CD4-positive, CD25-positive, alpha-beta regulatory T cell (primary cell): ENCODE measurements at regions not wholly inside any gene's neighbourhood (a gene's known extent, or its start where the extent isn't known, plus 50 kb on each side); places are given as distances from the start of the nearest gene placed in this dataset.

ENCODE experiments used
- ATAC-seq, 2 donors: fragments of 150-1000 bp; cut with Tn5 transposase; one replicate each; pipeline ENCODE4 v1.10.0; 2021; ENCODE audit warnings: low read depth in 2 of 2, moderate number of reproducible peaks in 2 of 2, moderate library complexity in 1 of 2
- DNase-seq, 3 donors: peaks; one replicate each; pipeline versions ENCODE4 v3.0.0 to v3.0.0-alpha.2; 2012 to 2022; ENCODE audit warnings: mixed read lengths in 1 of 3
- H3K27ac ChIP-seq: one replicate; pipeline ENCODE4 v1.7.0; 2013; ENCODE audit warnings: mild to moderate bottlenecking, low read length; ENCODE audit not compliant: insufficient read depth, poor library complexity, severe bottlenecking
- H3K27me3 ChIP-seq: one replicate; pipeline ENCODE4 v1.7.0; 2013; ENCODE audit warnings: low read length; ENCODE audit not compliant: control insufficient read depth, insufficient read depth
- H3K36me3 ChIP-seq: one replicate; pipeline ENCODE4 v1.7.0; 2013; ENCODE audit warnings: mild to moderate bottlenecking, low read length, moderate library complexity; ENCODE audit not compliant: control insufficient read depth, insufficient read depth
- H3K4me1 ChIP-seq: 2 replicates; pipeline ENCODE4 v1.7.0; 2013; ENCODE audit warnings: mild to moderate bottlenecking, low read length; ENCODE audit not compliant: insufficient read depth, control insufficient read depth, poor library complexity, severe bottlenecking
- H3K4me3 ChIP-seq: one replicate; pipeline ENCODE4 v1.7.0; 2013; ENCODE audit warnings: low read depth, mild to moderate bottlenecking, low read length, moderate library complexity
- H3K9me3 ChIP-seq, 2 experiments: 1 replicate in 1 of 2; 2 replicates in 1 of 2; pipeline ENCODE4 v1.7.0; 2013; ENCODE audit warnings: low read length in 2 of 2, mild to moderate bottlenecking in 1 of 2, moderate library complexity in 1 of 2; ENCODE audit not compliant: control insufficient read depth in 2 of 2
- H3K27ac Mint-ChIP-seq, 3 donors: one replicate each; pipeline ENCODE4 v1.8.0; 2020 to 2022; ENCODE audit warnings: mild to moderate bottlenecking in 3 of 3, mixed read lengths in 3 of 3, moderate library complexity in 2 of 3
- H3K27me3 Mint-ChIP-seq: one replicate; pipeline ENCODE4 v1.8.0; 2022; ENCODE audit warnings: mild to moderate bottlenecking, mixed read lengths
- H3K36me3 Mint-ChIP-seq: one replicate; pipeline ENCODE4 v1.8.0; 2020; ENCODE audit warnings: mixed read lengths
- H3K4me1 Mint-ChIP-seq, 4 donors: one replicate each; pipeline ENCODE4 v1.8.0; 2020 to 2022; ENCODE audit warnings: mixed read lengths in 4 of 4, mild to moderate bottlenecking in 1 of 4
- H3K4me3 Mint-ChIP-seq, 4 donors: one replicate each; pipeline ENCODE4 v1.8.0; 2020 to 2022; ENCODE audit warnings: mild to moderate bottlenecking in 4 of 4, mixed read lengths in 4 of 4, moderate library complexity in 3 of 4
- H3K9me3 Mint-ChIP-seq, 7 donors: one replicate each; pipeline ENCODE4 v1.8.0; 2020 to 2022; ENCODE audit warnings: mixed read lengths in 7 of 7, mild to moderate bottlenecking in 3 of 7, moderate library complexity in 2 of 7

DNA sequence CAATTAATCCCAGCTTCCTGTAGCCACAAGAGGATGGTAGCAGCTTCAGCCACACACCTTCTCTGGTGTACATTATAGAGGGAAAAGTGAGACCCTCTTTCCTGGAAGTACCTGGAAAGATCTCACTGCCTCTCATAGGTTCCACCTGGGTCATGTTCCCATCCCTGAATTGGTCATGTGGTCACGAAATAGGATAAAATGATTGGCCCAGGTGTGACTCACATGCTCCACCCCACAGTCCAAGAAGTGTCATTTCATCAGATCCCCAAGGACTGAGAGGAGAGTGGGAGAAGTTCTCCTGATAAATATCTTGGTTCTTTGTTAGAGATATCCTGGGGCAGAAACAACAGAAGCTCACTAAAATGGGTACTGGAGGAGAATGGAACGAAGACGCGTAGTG, 142.4 kb downstream of the QRSL1 start:
- Histone ChIP-seq H3K27ac (no peak overlapping the region), H3K36me3 (no peaks in the 10 kb centered on the region), H3K4me1 (no peaks in the 10 kb centered on the region), H3K27me3 (no peaks in the 10 kb centered on the region), H3K4me3 (no peak overlapping the region), H3K9me3 (peaks cover 5 to 9% of the 10 kb centered on the region in 2 experiments)
- Mint-ChIP-seq H3K27ac (no peak overlapping the region), H3K27me3 (peaks cover 4% of the 10 kb centered on the region), H3K4me3 (no peak overlapping the region), H3K4me1 (no peaks in the 10 kb centered on the region), H3K36me3 (no peaks in the 10 kb centered on the region), H3K9me3 (peaks cover 0 to 17% (median 4%) of the 10 kb centered on the region in 7 donors)
- DNase-seq (no peak), ATAC-seq (no peak)

DNA sequence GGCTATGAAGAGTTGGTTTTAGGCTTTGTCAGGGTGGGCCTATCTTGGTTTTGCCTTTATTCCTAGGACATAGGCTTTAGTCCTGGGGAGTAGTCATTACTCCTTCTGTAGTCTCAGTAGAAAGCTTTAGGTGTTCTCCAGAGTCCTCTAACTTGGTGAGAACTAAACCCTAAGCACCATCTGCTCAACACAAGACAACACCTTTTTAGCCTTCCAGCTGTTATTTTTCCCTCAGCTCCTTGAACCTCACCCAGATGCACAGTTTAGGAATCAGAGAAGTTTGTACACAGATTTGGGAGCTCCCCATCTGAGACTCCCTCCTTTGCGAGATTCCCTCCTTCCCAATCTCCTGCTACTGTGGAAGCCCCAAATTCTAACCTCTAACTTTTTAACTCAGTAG, 141.3 kb downstream of the QRSL1 start:
- Histone ChIP-seq H3K9me3 (peaks cover 5 to 9% of the 10 kb centered on the region in 2 experiments), H3K27me3 (peaks cover 2% of the 10 kb centered on the region), H3K4me3 (no peak overlapping the region), H3K4me1 (no peaks in the 10 kb centered on the region), H3K27ac (no peak overlapping the region), H3K36me3 (no peaks in the 10 kb centered on the region)
- DNase-seq (no peak), ATAC-seq (no peak)
- Mint-ChIP-seq H3K27me3 (peaks cover 3% of the 10 kb centered on the region), H3K4me3 (no peak overlapping the region), H3K4me1 (no peaks in the 10 kb centered on the region), H3K27ac (no peak overlapping the region), H3K9me3 (peaks cover 0 to 17% (median 4%) of the 10 kb centered on the region in 7 donors), H3K36me3 (no peaks in the 10 kb centered on the region)

DNA sequence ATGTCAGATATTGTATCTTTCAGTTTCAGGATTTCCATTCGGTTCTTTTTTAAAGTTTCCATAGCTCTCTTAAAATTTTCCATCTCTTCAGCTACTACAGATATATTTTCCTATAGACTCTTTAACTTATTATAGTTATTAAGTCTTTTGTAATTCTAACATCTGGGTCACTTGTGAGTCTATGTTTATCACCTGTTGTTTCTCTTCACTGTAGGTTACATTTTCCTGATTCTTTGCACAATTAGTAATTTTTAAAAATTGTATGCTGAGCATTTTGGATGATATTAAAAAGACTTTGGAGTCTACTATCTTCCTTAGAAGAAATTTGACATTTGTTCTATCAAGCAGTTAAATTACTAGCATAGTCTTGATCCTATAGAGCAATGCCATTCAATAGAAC, 140.7 kb downstream of the QRSL1 start:
- no peaks in the 10 kb centered on the region for H3K27me3 Mint-ChIP-seq
- peaks cover 5 to 9% of the 10 kb centered on the region in 2 experiments for H3K9me3 ChIP-seq
- no peaks in the 10 kb centered on the region for H3K36me3 ChIP-seq
- ATAC-seq: no peak
- H3K4me1 Mint-ChIP-seq: no peaks in the 10 kb centered on the region
- H3K27me3 ChIP-seq: peaks cover 2% of the 10 kb centered on the region
- no peaks in the 10 kb centered on the region for H3K36me3 Mint-ChIP-seq
- peaks cover 0 to 17% (median 2%) of the 10 kb centered on the region in 7 donors for H3K9me3 Mint-ChIP-seq
- no peak overlapping the region for H3K27ac ChIP-seq
- no peaks in the 10 kb centered on the region for H3K4me1 ChIP-seq
- no peak overlapping the region for H3K4me3 ChIP-seq
- no peak for DNase-seq
- H3K4me3 Mint-ChIP-seq: no peak overlapping the region
- H3K27ac Mint-ChIP-seq: no peak overlapping the region

DNA sequence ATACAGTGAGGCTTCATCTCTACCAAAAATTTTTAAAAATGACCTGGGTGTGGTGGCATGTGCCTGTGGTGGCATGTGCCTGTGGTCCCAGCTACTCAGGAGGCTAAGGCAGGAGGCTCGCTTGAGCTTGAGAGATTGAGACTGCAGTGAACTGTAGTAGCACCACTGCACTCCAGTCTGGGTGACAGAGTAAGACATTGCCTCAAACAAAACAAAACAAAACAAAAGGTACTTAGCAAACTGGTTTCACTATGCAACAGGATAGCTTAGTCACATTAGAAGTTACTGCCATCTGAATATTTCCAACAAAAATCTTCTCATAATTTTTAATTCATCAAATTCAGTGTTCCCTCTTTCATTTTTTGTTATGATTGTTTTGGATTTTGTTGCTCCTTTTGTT, 137.9 kb downstream of the QRSL1 start:
- no peak for DNase-seq
- Mint-ChIP-seq H3K4me3 (no peak overlapping the region), H3K27ac (no peak overlapping the region), H3K4me1 (no peaks in the 10 kb centered on the region), H3K36me3 (no peaks in the 10 kb centered on the region), H3K27me3 (no peaks in the 10 kb centered on the region), H3K9me3 (peaks cover 0 to 15% (median 0%) of the 10 kb centered on the region in 7 donors)
- no peaks in the 10 kb centered on the region for H3K36me3 ChIP-seq
- no peak overlapping the region for H3K27ac ChIP-seq
- peaks cover 2% of the 10 kb centered on the region for H3K27me3 ChIP-seq
- H3K4me1 ChIP-seq: no peaks in the 10 kb centered on the region
- no peak for ATAC-seq
- H3K9me3 ChIP-seq: peaks cover 5 to 9% of the 10 kb centered on the region in 2 experiments
- no peak overlapping the region for H3K4me3 ChIP-seq

DNA sequence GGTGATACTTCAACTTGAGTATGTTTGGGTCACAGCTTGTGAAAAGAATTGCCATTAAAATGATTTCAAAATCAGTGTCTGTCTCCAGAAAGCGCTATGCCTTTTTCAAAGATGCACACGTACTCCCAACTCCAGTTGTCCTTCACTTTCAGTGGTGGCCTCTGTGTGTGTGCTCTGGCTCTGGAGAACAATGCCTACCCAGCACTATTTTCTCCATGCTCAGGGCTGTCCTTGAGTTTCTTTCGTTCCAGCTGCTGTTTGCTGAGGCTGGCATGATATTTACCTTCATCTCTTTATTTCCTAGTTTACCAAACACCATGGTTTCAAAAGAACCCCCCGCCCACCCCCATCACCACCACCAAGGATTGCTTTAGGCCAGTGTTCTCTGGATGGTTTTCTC, 136.8 kb downstream of the QRSL1 start:
- Histone ChIP-seq H3K27ac (no peak overlapping the region), H3K4me1 (no peaks in the 10 kb centered on the region), H3K9me3 (peaks cover 5 to 9% of the 10 kb centered on the region in 2 experiments), H3K36me3 (no peaks in the 10 kb centered on the region), H3K27me3 (peaks cover 2% of the 10 kb centered on the region), H3K4me3 (no peak overlapping the region)
- H3K9me3 Mint-ChIP-seq: peaks cover 0 to 12% (median 3%) of the 10 kb centered on the region in 7 donors
- no peak overlapping the region for H3K4me3 Mint-ChIP-seq
- no peak overlapping the region for H3K27ac Mint-ChIP-seq
- DNase-seq: no peak
- no peaks in the 10 kb centered on the region for H3K27me3 Mint-ChIP-seq
- H3K4me1 Mint-ChIP-seq: no peaks in the 10 kb centered on the region
- H3K36me3 Mint-ChIP-seq: no peaks in the 10 kb centered on the region
- no peak for ATAC-seq

DNA sequence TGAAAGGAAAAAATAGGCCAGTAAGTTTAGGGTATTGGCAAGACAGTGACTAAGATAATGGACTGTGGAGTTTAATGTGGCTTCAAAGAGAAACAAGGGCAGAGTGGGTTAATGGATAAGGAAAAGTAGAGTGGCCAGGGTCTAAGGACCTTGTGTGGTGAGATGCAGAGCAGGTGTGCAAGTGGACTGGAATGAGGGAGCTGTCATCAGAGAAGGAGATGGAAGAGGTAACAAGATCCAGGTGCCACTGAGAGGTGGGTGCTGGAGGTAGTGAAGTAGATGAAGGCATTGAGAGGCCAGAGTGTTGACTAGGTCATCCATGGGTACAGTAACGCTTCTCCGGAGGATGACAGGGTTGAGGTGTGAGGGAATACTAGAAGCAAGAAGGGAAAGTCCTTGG, 136.1 kb downstream of the QRSL1 start:
- H3K4me3 ChIP-seq: no peak overlapping the region
- Mint-ChIP-seq H3K36me3 (no peaks in the 10 kb centered on the region), H3K4me1 (no peaks in the 10 kb centered on the region), H3K27ac (no peak overlapping the region), H3K9me3 (peaks cover 0 to 6% (median 3%) of the 10 kb centered on the region in 7 donors), H3K4me3 (no peak overlapping the region), H3K27me3 (no peaks in the 10 kb centered on the region)
- H3K27me3 ChIP-seq: peaks cover 2% of the 10 kb centered on the region
- no peak overlapping the region for H3K27ac ChIP-seq
- no peaks in the 10 kb centered on the region for H3K4me1 ChIP-seq
- H3K9me3 ChIP-seq: peaks cover under 1 to 5% of the 10 kb centered on the region in 2 experiments
- DNase-seq (no peak), ATAC-seq (no peak)
- no peaks in the 10 kb centered on the region for H3K36me3 ChIP-seq

DNA sequence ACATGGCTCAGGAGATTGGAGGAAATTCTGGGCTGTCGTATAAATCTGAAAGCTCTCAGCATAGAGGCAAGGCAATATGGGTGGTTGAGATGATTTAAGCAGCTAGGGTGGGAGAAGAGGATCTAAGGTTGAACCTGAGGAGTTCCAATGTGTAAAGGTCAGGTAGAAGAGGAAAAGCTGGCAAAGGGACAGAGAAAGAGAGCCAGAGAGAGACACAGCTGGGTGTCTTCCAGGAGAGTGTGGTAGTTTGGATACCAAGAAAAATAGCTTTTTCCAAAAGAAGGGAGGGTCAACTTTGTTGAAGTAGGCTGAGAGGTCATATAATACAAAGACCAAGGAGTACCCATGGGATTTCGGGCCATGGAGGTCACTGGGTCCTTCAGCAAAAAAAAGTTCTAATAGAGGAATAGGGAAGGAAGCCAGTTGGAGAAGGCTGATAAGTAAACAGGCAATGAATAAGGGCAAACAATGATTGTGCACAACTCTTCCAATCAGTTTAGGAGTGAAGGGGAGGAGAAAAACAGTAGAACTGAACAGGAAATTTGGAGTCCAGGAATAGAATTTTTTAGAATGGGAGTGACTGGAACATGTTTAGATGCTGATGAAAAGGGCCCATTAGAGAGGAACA, 135.1 kb downstream of the QRSL1 start:
- Histone ChIP-seq H3K4me1 (no peaks in the 10 kb centered on the region), H3K36me3 (no peaks in the 10 kb centered on the region), H3K4me3 (no peak overlapping the region), H3K27ac (no peak overlapping the region), H3K9me3 (no peaks in the 10 kb centered on the region), H3K27me3 (peaks cover 2% of the 10 kb centered on the region)
- ATAC-seq (no peak), DNase-seq (no peak)
- Mint-ChIP-seq H3K27me3 (no peaks in the 10 kb centered on the region), H3K4me1 (no peaks in the 10 kb centered on the region), H3K9me3 (peaks cover 0 to 8% (median 2%) of the 10 kb centered on the region in 7 donors), H3K4me3 (no peak overlapping the region), H3K27ac (no peak overlapping the region), H3K36me3 (no peaks in the 10 kb centered on the region)

DNA sequence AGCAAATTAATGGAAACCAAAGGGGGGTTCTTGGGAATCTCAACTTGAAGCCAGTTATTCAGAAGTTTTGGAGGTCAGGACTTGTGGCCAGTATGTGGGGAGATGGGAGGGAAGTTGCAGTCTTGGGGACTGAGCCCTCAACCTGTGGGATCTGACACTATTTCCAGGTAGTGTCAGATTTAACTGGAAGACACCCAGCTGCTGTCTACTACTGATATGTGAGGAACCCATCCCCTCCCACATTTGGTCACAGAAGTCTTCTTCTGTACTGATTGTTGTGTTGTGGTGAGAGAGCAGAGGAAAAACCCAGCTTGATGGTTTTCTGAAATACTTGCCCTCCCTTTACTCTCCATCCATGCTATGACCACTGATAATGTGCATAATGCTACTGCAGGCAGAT, 134.0 kb downstream of the QRSL1 start:
- H3K27me3 Mint-ChIP-seq: no peaks in the 10 kb centered on the region
- no peaks in the 10 kb centered on the region for H3K4me1 Mint-ChIP-seq
- H3K4me1 ChIP-seq: no peaks in the 10 kb centered on the region
- DNase-seq (no peak), ATAC-seq (no peak)
- peaks cover 0 to 6% (median 3%) of the 10 kb centered on the region in 7 donors for H3K9me3 Mint-ChIP-seq
- H3K36me3 Mint-ChIP-seq: no peaks in the 10 kb centered on the region
- no peak overlapping the region for H3K4me3 ChIP-seq
- no peaks in the 10 kb centered on the region for H3K9me3 ChIP-seq
- no peak overlapping the region for H3K27ac ChIP-seq
- no peak overlapping the region for H3K27ac Mint-ChIP-seq
- H3K27me3 ChIP-seq: peaks cover 2% of the 10 kb centered on the region
- no peaks in the 10 kb centered on the region for H3K36me3 ChIP-seq
- no peak overlapping the region for H3K4me3 Mint-ChIP-seq
